Stimulated activated CD4-positive, alpha-beta T cell treated with anti-CD3 and anti-CD28 coated beads, Interleukin-1b, Interleukin-23, amount 100 ng/mL, for 24 hours (primary cell): ENCODE measurements at regions not wholly inside any gene's neighbourhood (a gene's known extent, or its start where the extent isn't known, plus 50 kb on each side); places are given as distances from the start of the nearest gene placed in this dataset.
"Not testable (repeated sequence)": the region's sequence is repeated elsewhere in the genome, so short reads cannot be mapped to it uniquely, and the experiment has no call there.

ENCODE experiments used
- DNase-seq, 4 experiments: peaks; one replicate each; pipeline ENCODE4 v3.0.0-alpha.2; 2020; ENCODE audit warnings: low read depth in 4 of 4, low spot score in 1 of 4

DNA sequence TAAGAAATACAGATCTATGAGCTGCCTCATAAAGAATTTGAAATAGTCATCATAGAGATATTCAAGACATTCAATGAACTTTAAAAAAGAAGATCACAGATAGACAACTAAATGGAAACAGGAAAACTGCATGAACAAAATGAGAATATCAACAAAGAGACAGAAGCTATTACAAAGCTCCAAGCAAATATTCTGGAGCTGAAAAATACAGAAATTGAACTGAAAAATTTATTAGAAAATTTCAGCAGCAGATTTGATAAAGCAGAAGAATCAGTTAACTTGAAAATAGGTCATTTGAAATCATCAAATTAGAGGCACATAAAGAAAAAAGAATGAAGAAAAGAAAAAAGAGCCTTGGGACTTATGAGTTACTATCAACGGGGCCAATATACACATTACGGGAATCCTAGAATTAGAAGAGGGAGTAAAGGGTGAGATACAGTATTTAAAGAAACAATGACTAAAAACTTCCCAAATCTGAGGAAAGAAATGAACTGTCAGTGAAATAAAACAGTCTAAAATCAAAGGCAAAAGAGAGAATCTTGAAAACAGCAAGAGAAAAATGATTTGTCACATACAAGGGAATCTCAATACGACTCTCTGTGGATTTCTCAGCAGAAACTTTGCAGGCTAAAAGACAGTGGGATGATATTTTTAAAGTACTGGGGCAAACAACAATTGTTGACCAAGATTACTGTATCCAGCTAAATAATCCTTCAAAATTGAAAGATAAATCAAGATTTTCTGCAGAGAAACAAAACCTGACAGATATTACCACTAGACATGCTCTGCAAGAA lies 641.6 kb downstream of the ANKRD50 start:
- DNase-seq: no peak

DNA sequence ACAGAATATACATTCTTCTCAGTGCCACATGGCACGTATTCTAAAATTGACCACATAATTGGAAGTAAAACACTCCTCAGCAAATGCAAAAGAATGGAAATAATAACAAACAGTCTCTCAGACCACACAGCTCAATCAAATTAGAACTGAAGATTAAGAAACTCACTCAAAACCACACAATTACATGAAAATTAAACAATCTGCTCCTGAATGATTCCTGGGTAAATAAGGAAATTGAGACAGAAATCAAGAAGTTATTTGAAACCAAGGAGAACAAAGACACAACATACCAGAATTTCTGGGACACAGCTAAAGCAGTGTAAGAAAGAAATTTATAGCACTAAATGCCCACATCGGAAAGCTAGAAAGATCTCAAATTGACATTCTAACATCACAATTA lies 637.3 kb downstream of the ANKRD50 start:
- DNase-seq: not testable (repeated sequence)

DNA sequence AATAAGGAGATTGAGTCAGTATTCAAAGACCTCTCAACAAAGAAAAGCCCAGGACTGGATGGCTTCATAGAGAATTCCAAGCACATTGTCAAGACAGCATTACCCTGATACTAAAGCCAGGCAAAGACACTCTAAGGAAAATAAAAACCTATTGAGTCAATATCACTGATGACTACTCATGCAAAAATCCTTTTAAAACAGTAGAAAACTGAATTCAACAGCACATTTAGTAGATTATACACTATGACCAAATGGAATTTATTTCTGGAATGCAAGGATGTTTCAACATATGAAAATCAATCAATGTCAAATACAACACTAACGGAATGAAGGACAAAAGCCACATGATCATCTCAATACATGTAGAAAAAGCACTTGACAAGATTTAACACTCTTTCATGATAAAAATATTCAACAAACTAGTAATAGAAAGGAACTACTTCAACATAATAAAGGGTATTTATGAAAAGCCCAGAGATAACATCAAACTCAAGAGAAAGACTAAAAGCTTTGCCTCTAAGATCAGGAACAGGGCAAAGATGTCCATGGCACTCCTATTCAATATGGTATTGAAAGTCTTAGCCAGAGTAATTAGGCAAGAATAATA lies 633.3 kb downstream of the ANKRD50 start:
- DNase-seq: no peak

DNA sequence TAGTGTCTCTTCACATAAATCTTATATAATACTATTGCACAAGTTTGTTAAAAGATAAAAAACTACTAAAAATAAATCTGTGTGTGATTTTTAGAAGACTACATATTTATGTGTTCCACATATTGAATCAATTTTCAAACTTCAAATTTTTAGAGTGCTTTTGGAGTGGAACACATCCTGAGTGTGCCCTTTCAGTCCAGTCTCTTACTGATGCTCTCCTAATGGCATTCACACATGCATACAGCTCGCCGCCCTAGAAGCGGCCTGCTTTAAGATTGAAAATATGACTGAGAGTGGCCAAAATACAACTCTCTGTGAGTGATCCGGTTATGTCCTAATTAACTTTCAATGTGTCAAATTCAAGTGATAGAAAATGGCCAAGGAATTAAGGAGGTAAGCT lies 628.8 kb downstream of the ANKRD50 start:
- no peak for DNase-seq

DNA sequence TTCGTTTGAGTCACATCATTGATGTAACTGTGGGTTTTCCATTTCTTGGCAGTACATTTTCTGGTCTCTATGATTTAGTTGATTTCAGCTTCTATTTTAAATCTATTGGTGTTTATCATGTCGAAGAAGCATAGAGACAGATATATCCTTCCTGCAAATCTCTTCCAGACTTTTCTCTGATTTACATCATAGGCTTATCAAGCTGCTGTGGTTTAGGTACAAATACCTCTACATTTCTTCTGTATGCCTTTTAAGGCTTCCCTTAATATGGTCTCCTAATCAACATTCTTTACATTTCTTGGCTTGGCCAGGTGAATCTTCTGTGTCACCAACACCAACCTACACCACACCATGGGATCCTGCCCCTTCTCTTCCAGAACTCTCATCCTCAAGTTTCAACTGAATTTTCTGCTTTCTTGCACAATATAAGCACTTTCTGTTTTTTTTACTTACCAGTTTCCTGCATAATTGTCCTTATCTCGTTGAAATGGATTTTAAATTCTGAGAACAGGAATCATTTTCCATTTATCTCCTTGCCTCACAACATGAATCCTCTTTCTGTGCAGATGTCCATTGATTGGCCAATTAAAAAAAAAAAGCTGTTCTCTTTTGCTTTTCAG lies 626.9 kb downstream of the ANKRD50 start:
- DNase-seq: no peak

DNA sequence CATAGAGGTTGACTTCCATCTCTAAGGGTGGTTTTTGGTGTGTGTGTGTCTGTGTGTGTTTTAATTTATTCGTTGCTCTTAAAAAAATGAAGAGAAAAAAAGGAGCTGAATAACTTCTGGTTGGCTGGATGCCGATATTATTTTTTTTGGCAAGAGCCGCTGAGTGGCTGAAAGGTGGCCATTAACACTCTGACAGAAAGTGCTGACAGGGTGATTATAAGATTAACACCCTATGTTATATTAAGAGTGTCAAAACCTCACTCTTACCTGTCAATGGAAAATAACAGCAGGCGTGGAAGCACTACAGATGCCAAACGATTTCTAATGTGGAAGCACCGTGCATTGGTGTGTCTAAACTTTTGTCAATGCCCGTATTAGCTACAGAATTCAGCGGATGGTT lies 622.5 kb downstream of the ANKRD50 start:
- no peak for DNase-seq

DNA sequence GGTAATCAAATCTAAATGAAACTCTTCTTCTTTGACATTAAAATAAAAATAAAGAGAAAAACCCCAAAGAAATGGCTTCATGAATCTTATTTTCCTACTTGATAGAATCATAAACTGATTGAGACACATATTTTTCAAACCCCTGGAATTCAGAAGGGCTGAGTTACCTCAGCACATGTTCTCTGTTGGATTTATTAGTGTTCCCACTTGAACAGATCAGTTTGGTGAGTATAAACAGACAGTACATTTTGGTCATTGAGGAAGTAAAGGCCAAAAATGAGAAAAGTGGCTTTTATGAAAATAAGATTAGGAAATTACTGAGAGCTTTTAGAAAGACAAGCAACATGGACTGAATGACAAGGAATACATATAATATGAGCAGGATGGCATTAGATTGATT lies 620.4 kb downstream of the ANKRD50 start:
- DNase-seq: no peak

DNA sequence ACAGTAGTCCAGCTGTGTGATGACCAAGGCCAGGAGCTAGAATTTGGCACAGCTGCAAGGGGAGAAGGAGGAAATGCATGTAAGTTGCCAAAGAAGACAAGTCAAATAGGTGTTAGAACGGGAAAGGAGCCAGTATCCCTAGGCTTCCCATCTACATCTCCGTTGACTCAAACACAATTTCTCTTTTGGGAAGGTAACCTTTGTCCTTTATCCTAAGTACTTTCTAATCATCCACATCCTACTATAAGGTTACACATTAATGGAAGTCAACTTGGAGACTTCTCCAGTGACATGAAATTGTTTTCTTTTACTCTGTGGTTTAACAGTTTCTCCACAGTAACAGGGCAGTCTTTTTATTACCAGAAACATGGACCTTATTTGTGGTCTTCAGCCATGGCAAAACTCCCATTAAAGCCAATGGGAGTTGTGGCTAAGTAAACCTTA lies 620.0 kb downstream of the ANKRD50 start:
- DNase-seq: no peak

DNA sequence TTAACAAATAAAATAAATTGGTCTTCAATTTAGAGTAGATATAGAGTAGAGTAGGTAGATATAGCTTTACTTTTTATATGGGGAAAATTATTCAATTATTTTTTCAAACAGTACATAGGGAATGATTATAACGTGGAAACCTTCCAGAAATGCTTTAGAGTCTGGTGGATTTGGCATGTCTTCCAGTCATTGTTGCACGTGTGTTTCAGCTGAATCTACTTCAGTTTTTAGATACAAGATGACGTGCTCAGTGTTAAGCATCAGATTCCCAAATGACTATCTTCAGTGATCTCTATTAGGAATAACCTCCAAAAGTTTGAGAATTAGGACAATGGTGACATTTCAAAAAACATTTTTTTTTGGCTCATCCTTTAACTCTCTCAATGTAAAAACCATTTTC lies 616.9 kb downstream of the ANKRD50 start:
- no peak for DNase-seq

DNA sequence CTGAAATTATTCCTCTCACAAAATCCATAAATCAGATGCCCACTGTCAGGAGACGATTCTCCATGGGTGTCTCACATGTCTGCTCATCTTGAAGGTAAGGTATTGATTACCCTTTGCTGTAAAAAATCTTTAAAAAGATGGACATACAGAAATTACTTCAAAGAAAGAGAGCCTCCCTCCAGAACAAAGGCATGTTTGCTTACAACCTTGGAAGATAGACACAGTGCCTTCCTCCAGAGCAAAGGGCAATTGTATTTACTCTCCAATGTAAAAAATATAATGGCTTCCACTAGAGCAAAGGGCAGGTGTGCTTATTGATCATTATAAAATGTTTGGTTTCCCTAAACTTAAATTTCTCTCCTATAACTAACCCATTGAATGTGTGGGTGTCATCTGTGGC lies 616.2 kb downstream of the ANKRD50 start:
- DNase-seq: no peak

DNA sequence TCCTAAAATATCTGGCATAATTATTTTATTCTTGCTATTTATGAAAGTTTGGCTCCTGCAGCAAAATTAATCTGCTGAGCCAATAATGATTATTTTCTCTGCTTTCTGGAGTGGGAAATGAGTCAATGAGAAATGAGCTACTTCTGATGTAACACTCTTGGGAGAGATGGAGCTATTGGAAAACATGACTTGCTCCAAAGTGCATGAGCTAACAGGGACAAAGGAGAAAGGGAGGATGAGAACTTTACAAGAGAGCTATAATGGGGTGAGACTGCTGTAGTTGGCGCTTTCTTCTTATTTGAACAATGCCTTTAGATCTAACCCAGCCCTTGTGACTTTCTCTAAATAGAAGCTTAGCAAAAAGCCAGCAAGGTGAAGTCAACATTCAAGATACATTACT lies 615.1 kb downstream of the ANKRD50 start:
- no peak for DNase-seq

DNA sequence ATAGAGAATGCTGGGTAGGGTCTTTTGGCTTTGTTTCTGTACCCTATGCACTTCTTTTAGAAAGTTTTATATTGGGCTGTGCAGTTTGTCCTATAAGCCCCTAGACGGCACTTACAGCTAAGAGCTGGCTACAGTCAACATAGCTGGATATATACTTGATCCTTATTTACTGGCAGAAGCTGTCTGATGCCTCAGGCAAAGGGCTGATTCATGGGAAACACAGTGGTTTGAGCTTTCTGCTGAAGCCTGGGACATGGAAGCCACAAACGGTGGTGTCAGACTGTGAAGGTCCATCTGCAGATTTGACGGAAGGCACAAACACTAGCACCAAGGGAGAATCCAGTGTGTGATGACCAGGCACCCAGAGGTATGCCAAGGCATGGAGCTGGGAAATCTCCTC lies 608.4 kb downstream of the ANKRD50 start:
- no peak for DNase-seq

DNA sequence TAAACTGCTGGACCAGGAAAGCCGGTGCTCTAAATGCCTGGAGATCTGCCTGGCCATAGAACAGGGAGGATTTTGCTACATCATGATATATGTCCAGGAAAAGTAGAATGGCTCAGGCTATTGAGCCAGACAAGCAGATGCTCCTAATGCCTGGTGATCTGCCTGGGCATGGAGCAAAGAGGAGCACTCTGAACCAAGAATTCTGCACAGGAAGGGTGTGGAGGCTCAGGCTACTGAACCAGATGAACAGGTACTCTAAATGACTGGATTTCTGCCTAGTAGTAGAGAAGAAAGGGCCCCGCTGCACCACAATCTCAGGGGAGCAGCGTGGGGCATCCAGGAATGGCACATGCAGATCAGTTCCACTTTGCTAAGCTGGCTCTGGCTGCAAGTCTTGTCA lies 607.9 kb downstream of the ANKRD50 start:
- DNase-seq: no peak

DNA sequence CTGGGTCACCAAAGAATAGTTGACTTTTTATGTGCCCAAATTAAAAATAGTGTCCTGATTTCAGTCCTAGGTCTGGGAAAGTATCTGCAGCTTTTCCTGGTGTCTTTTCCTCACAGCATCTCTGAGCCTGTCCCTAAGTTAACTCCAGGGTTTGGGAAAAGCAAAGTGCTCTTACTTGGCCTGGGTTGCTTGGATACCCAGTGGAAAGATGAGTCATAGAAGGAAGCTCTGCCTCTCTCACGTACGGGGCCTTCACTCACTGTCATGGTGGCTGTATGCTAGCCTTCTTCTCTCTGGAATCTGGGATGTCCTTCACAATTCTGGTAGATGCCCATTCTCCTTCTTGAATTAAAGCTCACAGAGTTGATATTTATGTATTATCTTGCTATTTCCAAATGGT lies 607.3 kb downstream of the ANKRD50 start:
- DNase-seq: no peak

DNA sequence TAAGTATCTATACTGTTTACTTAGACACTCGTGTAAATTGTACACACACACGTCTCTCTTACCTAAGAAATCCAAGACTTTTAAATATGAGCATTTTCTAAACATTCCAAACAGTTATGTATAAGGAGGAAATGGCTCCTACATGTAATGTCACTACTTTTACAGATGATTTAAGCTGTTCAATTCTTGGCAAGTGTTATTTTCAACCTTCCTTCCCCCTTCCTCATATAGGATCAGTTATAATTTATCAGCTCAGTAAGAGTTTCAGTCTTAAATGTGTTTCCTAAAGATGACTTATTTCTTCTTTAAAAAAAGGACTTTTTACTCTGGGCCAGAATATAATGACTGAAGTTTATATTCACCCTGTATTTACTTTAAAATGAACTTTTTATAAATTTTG lies 601.1 kb downstream of the ANKRD50 start:
- DNase-seq: no peak

DNA sequence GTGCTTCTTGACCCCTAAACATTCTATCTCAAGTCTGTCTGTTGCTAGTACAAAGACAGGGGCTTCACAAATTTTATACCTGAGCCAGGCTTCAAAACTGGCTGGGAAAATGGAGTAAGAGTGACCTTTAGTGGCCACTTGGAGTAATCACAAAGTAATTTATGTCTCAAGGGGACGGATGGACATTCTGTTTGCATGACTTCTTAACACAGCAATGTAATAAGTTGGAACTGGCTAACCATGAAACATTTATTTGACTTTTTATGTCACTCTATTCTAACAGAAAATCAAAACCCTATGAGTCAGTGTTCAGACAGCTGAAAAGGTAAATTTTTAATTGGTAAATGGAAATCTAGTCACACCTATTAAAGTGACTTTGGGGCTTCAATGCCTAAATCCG lies 600.6 kb downstream of the ANKRD50 start:
- DNase-seq: no peak

DNA sequence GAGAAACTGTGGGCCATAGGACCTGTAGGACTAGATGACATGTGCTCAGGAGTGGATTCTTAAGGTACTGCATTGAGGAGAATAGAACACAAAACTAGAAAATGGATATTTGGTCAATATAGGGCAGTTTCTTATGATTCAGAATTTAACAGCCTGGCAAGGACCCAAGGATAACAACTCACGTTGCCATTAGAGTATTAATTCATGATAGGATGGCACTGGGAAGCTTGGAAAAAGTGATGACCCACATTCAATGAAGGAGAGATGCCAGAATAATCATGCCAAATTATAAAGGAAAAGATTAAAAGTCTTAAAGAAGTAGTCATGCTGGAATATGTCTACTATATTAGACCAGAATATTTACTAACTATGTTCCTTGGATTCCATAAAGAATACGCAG lies 594.5 kb downstream of the ANKRD50 start:
- DNase-seq: no peak

DNA sequence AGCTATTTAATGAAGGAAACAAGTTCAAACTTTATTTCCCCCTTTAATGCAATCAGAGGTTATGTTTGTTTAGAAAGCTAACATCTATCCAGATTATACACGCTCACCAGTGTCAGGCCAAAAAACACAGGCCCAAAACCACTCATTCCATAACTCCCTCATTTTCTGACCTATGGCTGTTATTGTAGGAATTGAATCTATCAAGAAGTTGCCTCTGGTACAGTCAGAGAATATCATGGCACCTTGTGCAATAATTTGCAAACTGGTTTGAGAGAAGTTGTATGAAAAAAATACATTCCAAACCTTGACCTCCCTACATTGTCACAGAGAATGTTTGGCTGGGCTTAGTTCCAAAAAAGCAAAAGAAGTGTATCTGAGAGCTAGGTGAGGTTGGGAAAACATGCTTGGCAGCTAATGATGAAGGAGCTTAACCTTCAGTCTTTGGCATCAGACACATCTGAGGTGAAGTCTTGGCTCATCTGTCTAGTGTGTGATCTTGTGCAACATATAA lies 591.0 kb downstream of the ANKRD50 start:
- no peak for DNase-seq

DNA sequence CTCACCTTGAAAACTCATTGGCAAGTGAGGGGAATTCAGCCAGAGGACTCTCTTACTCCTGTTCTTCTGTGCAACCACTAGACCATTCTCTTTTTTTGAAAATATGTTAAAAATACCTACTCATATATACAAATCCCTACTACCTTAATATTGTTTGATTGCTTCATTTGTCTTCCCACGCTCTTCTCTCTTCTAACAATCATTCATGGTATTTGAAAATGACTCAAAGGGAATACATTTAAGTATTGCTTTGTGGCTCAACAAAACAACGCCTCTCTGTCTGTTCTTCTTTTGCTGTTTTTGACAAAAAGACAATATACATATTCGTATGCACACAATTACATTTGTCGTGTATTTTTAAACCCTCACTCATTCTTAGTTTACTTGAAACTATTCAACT lies 589.4 kb downstream of the ANKRD50 start:
- no peak for DNase-seq

DNA sequence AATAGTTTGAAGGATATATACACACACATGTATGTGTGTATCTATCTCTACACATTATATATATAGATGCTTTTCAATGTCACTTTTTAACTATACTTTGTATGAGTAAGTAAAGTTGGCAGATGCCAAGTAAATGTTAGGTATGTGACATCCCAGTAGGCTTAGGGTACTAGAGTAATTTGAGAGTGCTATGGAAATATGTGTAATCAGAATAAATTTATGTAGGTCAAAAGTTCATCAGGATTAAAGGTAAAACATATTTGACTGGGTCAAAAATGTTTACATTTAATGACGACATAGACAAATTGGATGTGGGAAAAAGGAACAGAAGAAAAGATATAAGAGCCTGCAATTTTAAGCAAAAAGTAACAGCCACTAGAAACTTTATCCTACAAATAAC lies 588.8 kb downstream of the ANKRD50 start:
- no peak for DNase-seq

DNA sequence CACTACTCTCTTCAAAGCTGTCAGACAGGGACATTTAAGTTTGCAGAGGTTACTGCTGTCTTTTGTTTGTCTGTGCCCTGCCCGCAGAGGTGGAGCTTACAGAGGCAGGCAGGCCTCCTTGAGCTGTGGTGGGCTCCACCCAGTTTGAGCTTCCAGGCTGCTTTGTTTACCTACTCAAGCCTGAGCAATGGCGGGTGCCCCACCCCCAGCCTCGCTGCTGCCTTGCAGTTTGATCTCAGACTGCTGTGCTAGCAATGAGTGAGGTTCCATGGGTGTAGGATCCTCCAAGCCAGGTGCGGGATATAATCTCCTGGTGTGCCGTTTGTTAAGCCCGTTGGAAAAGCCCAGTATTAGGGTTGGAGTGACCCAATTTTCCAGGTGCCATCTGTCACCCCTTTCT lies 581.2 kb downstream of the ANKRD50 start:
- not testable (repeated sequence) for DNase-seq

DNA sequence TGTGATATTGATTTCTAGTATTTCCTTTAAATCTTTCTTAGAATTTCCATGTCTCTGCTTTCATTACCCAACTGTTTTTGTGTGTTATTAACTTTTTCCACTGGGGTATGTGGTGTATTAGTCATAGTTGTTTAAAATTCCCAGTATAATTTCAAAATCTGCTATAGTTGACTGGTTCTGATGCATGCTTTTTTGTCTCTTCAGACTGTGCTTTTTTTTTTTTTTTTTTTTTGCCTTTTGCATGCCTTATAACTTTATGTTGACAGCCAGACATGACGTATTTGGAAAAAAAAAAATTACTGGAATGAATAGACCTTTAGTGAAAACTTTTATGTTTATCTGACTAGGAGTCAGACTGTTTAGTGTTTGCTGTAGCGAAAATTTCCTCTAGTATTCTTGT lies 580.4 kb downstream of the ANKRD50 start:
- DNase-seq: no peak
